ENCODE measurements at regions not wholly inside any gene's neighbourhood (a gene's known extent, or its start where the extent isn't known, plus 50 kb on each side); places are given as distances from the start of the nearest gene placed in this dataset.

DNA sequence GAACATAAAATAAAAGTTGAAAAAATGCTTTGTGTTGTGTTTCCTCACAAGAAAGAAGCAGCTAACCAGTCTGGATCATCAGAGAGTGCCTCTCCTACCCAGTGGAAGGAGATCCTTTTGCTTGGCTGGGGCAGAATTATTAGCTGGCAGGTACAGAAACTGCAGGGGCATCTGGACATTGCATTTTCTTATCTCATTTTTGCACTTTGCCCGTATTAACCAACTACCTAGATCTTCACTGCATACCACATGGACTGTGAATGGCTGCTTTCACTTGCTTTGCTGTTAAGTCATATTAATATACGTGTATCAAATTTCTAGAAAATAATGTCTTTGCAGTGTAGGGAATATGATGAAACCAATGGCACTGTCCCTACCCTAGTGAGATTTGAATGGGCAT lies 52.9 kb upstream of the PDGFRA start:
- TF ChIP-seq POLR2A (IDR thresholded peaks at IDR 0.05) (no peak), POLR2AphosphoS5 (IDR thresholded peaks at IDR 0.05) (no peak)
- TF ChIP-seq, protein P1, sequence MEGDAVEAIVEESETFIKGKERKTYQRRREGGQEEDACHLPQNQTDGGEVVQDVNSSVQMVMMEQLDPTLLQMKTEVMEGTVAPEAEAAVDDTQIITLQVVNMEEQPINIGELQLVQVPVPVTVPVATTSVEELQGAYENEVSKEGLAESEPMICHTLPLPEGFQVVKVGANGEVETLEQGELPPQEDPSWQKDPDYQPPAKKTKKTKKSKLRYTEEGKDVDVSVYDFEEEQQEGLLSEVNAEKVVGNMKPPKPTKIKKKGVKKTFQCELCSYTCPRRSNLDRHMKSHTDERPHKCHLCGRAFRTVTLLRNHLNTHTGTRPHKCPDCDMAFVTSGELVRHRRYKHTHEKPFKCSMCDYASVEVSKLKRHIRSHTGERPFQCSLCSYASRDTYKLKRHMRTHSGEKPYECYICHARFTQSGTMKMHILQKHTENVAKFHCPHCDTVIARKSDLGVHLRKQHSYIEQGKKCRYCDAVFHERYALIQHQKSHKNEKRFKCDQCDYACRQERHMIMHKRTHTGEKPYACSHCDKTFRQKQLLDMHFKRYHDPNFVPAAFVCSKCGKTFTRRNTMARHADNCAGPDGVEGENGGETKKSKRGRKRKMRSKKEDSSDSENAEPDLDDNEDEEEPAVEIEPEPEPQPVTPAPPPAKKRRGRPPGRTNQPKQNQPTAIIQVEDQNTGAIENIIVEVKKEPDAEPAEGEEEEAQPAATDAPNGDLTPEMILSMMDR (IDR thresholded peaks at IDR 0.05): no peak
